ENCODE measurements at regions not wholly inside any gene's neighbourhood (a gene's known extent, or its start where the extent isn't known, plus 50 kb on each side); places are given as distances from the start of the nearest gene placed in this dataset.

GRCh38 chr2:193350509-193350908 is 1155.8 kb upstream of the TMEFF2 start:
- H3K9me3 ChIP-seq (ENCODE audit: severe bottlenecking): no peaks in the 10 kb centered on the region
- no peak overlapping the region for H3K4me3 ChIP-seq (ENCODE audit: severe bottlenecking)
- ATAC-seq (ENCODE audit: low read depth): no peak
- no peak overlapping the region for H3K27ac ChIP-seq (ENCODE audit: poor library complexity, severe bottlenecking)
- no peaks in the 10 kb centered on the region for H3K36me3 ChIP-seq (ENCODE audit: low read depth)
- TF ChIP-seq CTCF (IDR thresholded peaks at IDR 0.05; ENCODE audit: poor library complexity, severe bottlenecking): no peak
- H3K4me1 ChIP-seq (ENCODE audit: insufficient read depth, poor library complexity, severe bottlenecking): no peaks in the 10 kb centered on the region
- H3K27me3 ChIP-seq (ENCODE audit: insufficient read depth, poor library complexity, severe bottlenecking): no peaks in the 10 kb centered on the region
- no peak for DNase-seq (ENCODE audit: low spot score)

- TF ChIP-seq CTCF (IDR thresholded peaks at IDR 0.05; ENCODE audit: poor library complexity, severe bottlenecking): no peak
- DNase-seq (ENCODE audit: low spot score): no peak
- Histone ChIP-seq H3K36me3 (ENCODE audit: low read depth) (no peaks in the 10 kb centered on the region), H3K27ac (ENCODE audit: poor library complexity, severe bottlenecking) (no peak overlapping the region), H3K4me1 (ENCODE audit: insufficient read depth, poor library complexity, severe bottlenecking) (no peaks in the 10 kb centered on the region), H3K9me3 (ENCODE audit: severe bottlenecking) (no peaks in the 10 kb centered on the region), H3K4me3 (ENCODE audit: severe bottlenecking) (no peak overlapping the region), H3K27me3 (ENCODE audit: insufficient read depth, poor library complexity, severe bottlenecking) (no peaks in the 10 kb centered on the region)
- ATAC-seq (ENCODE audit: low read depth): no peak
These were observed 1154.9 kb upstream of the TMEFF2 start for GRCh38 chr2:193349642-193350041.

DNA sequence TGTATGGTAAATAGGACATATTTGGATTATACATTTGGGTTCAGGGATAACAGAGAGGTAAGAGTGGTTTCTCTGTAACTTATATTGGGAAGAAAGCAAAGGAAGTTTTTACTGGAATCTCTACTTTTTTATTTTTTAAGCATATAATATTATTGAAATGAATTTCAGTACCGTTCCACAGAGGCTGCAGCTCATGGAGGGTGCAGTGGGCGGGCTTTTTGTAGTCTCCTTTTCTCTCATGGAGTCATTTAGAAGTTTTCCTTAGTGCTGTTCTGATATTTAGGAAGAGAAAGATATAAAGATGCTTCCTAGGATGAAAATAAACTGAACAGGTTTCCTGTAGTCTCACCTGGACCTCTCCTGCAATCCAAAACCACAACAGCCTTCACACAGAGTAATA is 1153.3 kb upstream of the TMEFF2 start:
- Histone ChIP-seq H3K4me3 (ENCODE audit: severe bottlenecking) (no peak overlapping the region), H3K9me3 (ENCODE audit: severe bottlenecking) (no peaks in the 10 kb centered on the region), H3K4me1 (ENCODE audit: insufficient read depth, poor library complexity, severe bottlenecking) (no peaks in the 10 kb centered on the region), H3K27me3 (ENCODE audit: insufficient read depth, poor library complexity, severe bottlenecking) (no peaks in the 10 kb centered on the region), H3K36me3 (ENCODE audit: low read depth) (no peaks in the 10 kb centered on the region), H3K27ac (ENCODE audit: poor library complexity, severe bottlenecking) (no peak overlapping the region)
- no peak for TF ChIP-seq CTCF (IDR thresholded peaks at IDR 0.05; ENCODE audit: poor library complexity, severe bottlenecking)
- DNase-seq (ENCODE audit: low spot score) (no peak), ATAC-seq (ENCODE audit: low read depth) (no peak)

GRCh38 chr2:193336781-193337180 is 1142.0 kb upstream of the TMEFF2 start:
- TF ChIP-seq CTCF (IDR thresholded peaks at IDR 0.05; ENCODE audit: poor library complexity, severe bottlenecking): no peak
- no peak for ATAC-seq (ENCODE audit: low read depth)
- no peaks in the 10 kb centered on the region for H3K36me3 ChIP-seq (ENCODE audit: low read depth)
- H3K27me3 ChIP-seq (ENCODE audit: insufficient read depth, poor library complexity, severe bottlenecking): no peaks in the 10 kb centered on the region
- no peaks in the 10 kb centered on the region for H3K4me1 ChIP-seq (ENCODE audit: insufficient read depth, poor library complexity, severe bottlenecking)
- no peak for DNase-seq (ENCODE audit: low spot score)
- H3K4me3 ChIP-seq (ENCODE audit: severe bottlenecking): no peak overlapping the region
- H3K9me3 ChIP-seq (ENCODE audit: severe bottlenecking): no peaks in the 10 kb centered on the region
- no peak overlapping the region for H3K27ac ChIP-seq (ENCODE audit: poor library complexity, severe bottlenecking)

GRCh38 chr2:193334401-193334800 is 1139.7 kb upstream of the TMEFF2 start:
- ATAC-seq (ENCODE audit: low read depth) (no peak), DNase-seq (ENCODE audit: low spot score) (no peak)
- Histone ChIP-seq H3K9me3 (ENCODE audit: severe bottlenecking) (no peaks in the 10 kb centered on the region), H3K4me1 (ENCODE audit: insufficient read depth, poor library complexity, severe bottlenecking) (no peaks in the 10 kb centered on the region), H3K36me3 (ENCODE audit: low read depth) (no peaks in the 10 kb centered on the region), H3K4me3 (ENCODE audit: severe bottlenecking) (no peak overlapping the region), H3K27ac (ENCODE audit: poor library complexity, severe bottlenecking) (no peak overlapping the region), H3K27me3 (ENCODE audit: insufficient read depth, poor library complexity, severe bottlenecking) (no peaks in the 10 kb centered on the region)
- TF ChIP-seq CTCF (IDR thresholded peaks at IDR 0.05; ENCODE audit: poor library complexity, severe bottlenecking): no peak
